Right atrium auricular region (tissue), 2 donors: ENCODE measurements at regions not wholly inside any gene's neighbourhood (a gene's known extent, or its start where the extent isn't known, plus 50 kb on each side); places are given as distances from the start of the nearest gene placed in this dataset.

Experiments used
- DNase-seq: peaks from one replicate; pipeline ENCODE4 v3.0.0-alpha.2; 2019; ENCODE audit warnings: low spot score
- H3K27ac ChIP-seq, 2 donors: fragments of 200-600 bp; sonication (generic); 1 replicate in 1 of 2; 2 replicates in 1 of 2; pipeline ENCODE4 v1.5.1; 2016 to 2019
- H3K27me3 ChIP-seq, 2 donors: fragments of 200-600 bp; sonication (generic); one replicate each; pipeline versions ENCODE4 v1.5.1 to v1.6.0; 2017 to 2019
- H3K36me3 ChIP-seq: fragments of 200-600 bp; sonication (generic); one replicate; pipeline ENCODE4 v1.5.1; 2016
- H3K4me1 ChIP-seq, 2 donors: fragments of 200-600 bp; sonication (generic); one replicate each; pipeline versions ENCODE4 v1.5.1 to v1.6.0; 2017 to 2019
- H3K4me3 ChIP-seq, 2 donors: fragments of 200-600 bp; sonication (generic); 1 replicate in 1 of 2; 2 replicates in 1 of 2; pipeline ENCODE4 v1.5.1; 2017 to 2019; ENCODE audit warnings: mild to moderate bottlenecking in 1 of 2, moderate library complexity in 1 of 2
- H3K9me3 ChIP-seq, 2 donors: fragments of 200-600 bp; sonication (generic); one replicate each; pipeline ENCODE4 v1.5.1; 2019
- CTCF ChIP-seq, 2 donors: fragments of 200-600 bp; sonication (generic); IDR thresholded peaks; one replicate each; pipeline ENCODE4 v1.5.1; 2019; ENCODE audit warnings: antibody characterized with exemption in 2 of 2

GRCh38 chr11:55172734-55173415 is 89.1 kb upstream of the TRIM48 start:
- DNase-seq = no peak
- H3K4me1 ChIP-seq = no peaks in the 10 kb centered on the region

More at GRCh38 chr11:55172734-55173415, 89.1 kb upstream of the TRIM48 start:
- Histone ChIP-seq H3K4me3 (no peak overlapping the region), H3K9me3 (peaks cover 0 to 52% of the 10 kb centered on the region in 2 donors), H3K27ac (no peak overlapping the region), H3K36me3 (no peaks in the 10 kb centered on the region), H3K27me3 (no peaks in the 10 kb centered on the region)
- TF ChIP-seq CTCF (IDR thresholded peaks at IDR 0.05) = no peak
